ENCODE measurements at regions not wholly inside any gene's neighbourhood (a gene's known extent, or its start where the extent isn't known, plus 50 kb on each side); places are given as distances from the start of the nearest gene placed in this dataset.
"Not testable (repeated sequence)": the region's sequence is repeated elsewhere in the genome, so short reads cannot be mapped to it uniquely, and the experiment has no call there.

DNA sequence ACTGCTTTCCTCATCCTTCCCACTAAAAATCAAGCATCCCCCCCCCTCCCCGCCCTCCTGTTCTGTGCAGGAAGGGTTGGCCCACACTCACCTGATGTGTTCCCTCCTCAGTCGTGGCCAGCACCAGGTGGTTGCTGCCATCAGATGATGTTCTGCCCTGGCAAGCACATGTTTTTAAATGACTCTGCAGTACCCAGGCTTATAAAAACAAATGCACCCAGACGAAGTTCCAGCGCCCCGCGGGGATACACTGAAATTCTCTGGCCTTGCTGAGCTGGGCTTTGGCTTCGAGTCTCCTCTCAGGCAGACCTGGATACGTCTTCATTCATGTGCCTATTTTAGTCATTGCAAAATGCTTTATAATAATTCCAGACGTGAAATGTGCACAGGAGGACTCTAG is 316.3 kb downstream of the DLEU7 start:
- DNase-seq (ENCODE audit: low read depth), result no peak

DNA sequence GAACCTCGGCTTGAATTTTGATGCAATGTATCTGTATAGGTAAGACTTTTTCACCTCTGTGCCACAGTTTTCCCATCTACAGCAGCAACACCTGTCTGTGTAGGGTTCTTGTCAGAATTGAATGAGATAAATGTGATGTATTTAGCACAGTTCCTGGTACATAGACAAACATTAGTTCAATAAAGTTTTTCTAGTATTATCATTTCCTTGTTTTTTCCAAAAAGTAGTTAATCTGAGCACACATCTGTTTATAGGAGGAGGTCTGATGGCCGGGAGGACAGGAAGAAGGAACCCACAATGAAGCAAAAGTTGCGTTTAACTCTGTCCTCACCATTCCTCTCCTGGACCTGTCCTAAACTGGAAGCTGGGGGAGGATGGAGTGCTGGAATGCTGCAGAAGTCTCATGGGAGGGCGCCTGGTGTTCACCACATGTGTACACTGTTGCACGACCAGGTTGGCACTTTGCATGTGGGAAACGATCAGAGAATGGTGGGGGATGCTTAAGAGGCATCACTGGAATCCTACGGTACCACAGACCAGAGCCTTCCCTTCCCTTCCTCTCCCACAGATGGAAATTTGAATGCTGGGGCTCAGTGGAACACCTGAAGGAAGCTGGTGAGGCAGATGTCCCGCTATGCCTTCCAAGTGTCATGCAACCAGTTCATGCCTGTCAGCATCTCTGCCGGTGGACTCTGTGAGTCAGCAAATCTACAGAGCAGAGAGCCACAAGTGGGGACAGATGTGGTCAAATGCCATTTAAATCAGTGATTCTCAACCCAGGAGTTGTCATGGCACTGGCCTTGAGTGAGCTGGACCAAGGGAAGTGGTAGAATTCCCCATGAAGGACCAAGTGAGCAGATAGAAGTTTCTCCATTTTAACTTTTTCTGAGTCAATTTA is 315.6 kb downstream of the DLEU7 start:
- DNase-seq (ENCODE audit: low read depth), result no peak

DNA sequence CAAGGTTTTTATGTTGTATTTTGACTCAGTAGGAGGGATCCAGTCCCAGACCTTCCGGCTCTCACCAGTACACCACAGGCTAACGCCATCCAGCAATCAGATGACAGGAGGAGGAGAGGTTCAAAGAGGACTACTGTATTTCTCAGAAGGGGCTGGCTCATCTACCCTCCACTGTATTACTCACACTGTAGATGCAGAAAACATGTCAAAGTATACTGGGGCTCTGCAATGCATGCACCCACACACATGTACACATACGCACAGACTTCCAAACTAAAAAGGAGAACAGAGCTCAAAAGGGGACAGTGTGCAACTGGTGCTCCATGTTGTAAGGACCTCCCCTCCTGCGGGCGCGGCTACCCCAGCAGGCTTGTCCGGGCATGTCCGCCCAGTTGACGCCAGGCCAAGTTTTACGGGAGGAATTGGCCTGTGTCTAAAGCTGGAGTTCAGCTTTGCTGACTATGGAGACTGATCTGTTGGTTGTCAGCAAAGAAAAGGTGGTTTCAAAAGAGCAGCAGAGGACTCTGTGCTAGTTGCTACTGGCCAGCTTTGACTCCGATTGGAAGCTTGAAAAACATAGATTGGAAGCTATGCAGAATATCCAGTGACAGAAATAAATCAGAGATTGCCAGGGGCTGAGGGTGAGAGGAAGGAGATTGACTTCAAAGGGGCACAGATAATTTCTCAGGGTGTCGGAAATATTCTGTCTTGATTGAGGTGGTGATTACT is 314.2 kb downstream of the DLEU7 start:
- DNase-seq (ENCODE audit: low read depth), result no peak

DNA sequence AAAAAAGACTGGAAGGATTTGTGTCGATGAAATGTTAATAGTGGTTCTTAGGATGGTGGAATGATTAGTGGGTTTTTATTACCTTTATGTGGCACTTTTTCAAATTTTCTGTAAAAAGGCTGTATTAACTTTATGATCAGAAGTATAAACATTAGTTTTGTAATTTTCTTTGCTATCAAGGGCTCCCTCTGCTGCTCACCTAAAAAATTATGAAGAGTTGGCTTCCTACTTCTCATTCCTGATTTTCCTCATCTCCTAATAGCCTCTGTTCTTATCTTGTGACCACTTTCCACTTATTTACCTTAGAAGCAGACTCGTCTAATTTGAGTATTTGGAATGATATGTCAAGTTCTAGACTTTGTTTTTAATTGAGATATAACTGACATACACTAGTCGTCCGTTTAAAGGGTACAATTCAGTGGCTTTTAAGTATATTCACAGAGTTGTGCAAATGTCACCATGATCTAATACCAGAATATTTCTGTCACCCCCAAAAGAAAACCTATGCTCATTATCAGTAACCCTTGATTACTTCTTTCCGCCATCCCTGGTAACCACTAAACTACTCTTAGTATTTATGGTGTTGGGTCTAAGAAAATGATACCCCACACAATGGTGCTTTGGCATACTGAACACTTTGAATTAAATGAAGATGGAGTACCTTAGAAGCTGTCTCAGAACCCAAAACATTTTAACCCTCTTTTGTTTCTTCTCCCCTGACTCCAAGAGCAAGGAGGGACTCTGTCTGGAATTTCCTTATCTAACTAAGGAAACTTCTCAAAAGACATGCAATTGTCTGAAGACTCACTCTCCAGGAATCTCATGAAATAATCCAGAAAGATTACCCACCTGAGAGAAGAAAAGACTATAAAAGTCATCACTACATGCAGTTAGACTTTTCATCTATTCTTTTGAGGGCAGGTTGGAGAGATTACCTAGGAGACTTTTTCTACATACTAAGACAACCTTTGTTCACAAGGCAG is 311.3 kb downstream of the DLEU7 start:
- DNase-seq (ENCODE audit: low read depth), result no peak

DNA sequence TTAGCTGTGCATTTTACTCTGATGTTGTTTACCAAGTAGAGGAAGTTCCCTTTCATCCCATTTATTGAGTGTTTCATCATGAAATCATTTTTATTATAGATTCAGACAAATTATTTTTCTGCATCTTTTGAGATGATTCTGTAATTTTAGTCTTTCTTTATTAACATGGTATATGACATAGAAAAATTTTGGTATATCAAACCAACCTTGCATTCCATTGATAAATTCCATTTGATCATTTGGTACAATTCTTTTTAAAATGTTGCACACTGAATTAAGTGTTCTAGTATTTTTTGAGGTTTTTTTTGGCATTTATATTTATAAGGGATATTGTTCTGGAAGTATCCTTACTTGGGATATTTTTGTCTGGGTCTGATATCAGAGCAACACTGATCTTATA is 308.4 kb downstream of the DLEU7 start:
- DNase-seq (ENCODE audit: low read depth), result no peak

DNA sequence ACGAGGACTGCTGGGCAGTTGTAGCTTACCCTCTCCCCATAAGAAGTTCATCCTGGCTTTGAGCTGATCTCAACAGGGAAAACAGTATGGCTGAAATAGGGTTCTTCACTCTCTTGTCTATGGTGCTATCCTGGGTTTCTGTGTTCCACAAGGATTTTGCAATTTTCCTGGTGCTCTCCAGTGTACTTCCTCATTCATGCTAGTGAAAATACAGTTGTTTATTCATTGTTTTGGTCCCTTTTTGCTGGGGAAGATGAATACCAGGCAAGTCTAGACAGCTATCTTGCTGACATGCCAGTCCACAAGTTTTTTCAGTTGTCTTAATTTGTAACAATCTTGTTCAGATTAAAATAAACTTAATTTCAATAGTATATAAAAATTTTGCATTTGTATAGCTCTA is 306.5 kb downstream of the DLEU7 start:
- no peak for DNase-seq (ENCODE audit: low read depth)

DNA sequence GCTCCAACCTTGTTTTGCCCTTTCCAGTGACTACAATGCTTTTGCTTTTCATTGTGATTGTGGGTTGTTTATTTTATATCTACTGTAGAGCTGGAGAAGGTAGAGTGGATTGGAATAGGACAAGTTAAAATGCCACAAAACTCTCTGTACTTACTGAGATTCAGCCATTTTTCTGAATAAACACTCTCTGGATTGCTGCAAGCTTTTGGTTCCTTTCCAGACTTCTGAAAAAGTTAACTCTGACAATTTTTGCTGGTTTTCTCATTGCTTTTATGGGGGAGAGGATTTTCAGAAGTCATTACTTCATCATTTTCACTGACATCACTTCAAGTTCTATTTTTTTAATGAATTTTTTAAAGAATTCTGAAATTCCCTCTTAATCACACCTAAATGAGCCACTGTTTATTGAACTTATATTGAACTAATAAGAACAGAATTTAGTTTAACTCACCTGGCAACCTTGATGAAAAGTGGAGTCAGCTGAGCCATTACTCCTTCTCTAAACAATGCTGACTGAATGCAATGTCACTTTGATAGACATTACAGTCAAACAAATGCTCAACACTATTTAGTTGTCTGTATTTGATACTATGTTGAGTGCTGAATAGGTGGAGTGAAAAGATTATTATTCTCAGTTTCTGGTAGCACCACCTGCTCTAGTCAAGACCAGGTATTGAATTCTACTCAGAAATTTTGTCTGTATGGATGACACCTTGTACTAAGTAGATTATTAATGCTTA is 303.5 kb downstream of the DLEU7 start:
- no peak for DNase-seq (ENCODE audit: low read depth)

DNA sequence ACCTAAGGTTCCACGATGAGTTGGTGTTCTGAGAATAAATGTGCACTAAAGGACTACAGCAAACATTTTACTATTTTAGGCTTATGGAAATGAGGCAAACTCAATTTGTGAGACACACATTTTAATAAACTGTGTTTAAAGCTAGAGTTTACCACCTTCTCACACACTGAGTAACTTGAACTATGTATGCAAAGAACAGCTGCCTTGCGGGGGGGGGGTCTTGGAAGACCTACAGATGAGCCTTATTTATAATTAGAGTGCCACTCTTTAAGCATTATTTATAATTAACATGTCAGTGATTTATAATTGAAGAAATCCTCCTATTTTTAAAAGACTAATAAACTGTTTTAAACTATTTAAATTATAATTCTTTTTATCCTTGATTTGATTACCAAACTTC is 300.4 kb downstream of the DLEU7 start:
- DNase-seq (ENCODE audit: low read depth), result no peak

DNA sequence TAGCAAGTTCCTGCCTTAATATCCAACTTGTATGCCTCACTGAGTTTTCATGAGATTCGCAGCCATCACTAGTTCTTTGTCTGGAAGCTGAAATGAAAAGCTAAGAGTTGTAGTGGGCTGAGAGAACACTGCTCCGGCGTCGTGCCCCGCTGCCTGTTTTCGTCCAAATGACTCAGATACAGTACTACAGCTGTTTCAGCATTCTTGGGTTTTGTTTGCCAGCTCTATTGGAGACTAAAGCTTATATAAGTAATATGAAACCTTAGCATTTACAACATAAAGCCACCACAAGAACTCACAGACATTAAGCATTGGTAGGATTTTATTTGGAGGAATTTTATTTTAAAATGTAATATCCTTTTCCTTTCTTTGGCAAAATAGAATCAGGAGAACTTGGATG is 299.7 kb downstream of the DLEU7 start:
- no peak for DNase-seq (ENCODE audit: low read depth)

DNA sequence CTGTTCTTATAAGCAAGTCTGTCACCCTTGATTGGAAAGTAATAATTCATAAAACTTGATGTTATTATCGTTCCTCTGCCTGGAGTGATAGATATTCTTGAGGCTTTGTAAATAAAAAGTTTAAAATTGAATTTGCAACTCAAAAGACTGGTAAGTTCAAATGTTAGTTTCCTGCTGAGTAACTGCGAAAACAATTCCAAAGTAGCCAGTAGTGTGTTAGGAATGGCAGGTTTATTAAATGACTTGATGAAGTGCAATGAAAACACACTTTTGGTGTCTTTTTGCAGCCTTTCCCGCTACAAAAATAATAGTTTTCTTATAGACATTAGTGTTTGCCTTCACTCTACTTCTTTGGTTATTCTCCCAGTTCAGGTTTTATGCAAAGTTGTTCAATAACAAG is 299.3 kb downstream of the DLEU7 start:
- DNase-seq (ENCODE audit: low read depth), result no peak

DNA sequence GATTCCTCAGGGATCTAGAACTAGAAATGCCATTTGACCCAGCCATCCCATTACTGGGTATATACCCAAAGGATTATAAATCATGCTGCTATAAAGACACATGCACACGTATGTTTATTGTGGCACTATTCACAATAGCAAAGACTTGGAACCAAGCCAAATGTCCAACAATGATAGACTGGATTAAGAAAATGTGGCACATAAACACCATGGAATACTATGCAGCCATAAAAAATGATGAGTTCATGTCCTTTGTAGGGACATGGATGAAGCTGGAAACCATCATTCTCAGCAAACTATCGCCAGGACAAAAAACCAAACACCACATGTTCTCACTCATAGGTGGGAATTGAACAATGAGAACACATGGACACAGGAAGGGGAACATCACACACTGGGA is 296.3 kb downstream of the DLEU7 start:
- DNase-seq (ENCODE audit: low read depth), result not testable (repeated sequence)

DNA sequence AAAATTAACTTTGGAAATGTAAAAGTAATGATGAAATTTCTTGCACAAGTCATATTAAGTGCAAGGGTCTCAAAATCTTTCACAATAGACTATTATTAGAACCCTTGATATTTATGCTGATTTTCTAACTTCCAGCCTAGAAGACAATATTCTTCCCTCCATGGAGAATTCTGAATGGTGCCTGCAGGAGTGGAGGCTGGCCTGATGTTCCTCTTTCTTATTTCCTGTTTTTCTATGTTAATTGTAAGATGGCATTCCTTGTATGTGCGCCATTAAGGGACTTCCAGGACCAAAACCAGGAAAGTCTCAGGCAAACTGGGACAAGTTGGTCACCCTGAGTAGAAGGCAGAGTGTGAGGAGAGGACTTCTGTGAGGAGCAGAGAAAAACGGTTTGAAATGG is 294.9 kb downstream of the DLEU7 start:
- DNase-seq (ENCODE audit: low read depth), result no peak

DNA sequence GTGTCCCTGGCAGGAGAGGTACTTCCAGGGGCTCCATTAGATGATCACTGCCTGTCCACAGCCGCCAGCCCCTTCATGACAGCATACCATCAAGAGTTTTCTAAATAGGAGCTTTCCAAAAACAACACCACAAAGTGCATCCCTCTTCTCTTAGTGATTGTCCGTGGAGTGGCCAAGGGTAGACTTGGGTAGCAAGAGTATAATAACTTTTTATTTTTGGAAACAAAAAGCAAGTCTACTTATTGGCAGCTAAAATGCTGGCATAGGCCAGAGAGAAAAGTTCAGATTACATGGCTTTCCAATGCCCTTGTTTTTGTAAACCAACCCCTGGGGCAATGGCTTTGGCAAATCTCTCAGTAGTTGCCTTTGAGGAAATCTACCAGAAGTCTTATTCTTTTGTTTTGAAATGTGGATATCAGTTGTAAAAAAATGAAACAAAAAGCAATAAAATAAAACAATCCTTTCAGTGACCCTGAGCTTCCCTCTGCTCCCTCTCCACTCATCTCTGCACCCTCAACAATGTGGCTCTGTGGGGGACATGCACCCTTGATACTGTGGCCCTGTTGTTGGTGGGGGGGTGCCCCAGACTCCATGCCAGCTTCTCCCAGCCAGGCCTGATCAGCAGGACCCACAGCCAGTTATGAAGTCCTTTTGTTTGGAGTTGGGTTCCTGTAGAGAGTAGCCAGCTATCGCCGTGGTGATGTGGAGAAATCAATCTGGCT is 294.1 kb downstream of the DLEU7 start:
- DNase-seq (ENCODE audit: low read depth), result no peak

DNA sequence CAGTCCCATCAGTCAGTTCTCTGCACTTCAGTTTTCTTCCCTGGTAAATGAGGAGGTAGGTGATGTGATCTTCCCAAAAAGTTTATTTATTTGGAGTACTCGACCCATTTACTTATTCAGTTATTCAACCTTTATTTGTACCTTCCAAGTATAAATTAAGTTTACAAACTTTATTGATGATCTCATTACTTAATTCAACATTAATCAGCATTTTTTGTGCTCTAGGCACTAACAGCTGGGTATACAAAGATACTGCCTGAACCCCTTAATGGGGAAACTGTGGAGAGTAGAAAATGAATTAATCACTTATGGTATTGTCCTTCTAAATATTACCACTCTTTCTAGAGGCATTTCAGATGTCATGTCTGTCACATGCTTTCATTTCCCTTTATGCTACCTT is 293.3 kb downstream of the DLEU7 start:
- no peak for DNase-seq (ENCODE audit: low read depth)

DNA sequence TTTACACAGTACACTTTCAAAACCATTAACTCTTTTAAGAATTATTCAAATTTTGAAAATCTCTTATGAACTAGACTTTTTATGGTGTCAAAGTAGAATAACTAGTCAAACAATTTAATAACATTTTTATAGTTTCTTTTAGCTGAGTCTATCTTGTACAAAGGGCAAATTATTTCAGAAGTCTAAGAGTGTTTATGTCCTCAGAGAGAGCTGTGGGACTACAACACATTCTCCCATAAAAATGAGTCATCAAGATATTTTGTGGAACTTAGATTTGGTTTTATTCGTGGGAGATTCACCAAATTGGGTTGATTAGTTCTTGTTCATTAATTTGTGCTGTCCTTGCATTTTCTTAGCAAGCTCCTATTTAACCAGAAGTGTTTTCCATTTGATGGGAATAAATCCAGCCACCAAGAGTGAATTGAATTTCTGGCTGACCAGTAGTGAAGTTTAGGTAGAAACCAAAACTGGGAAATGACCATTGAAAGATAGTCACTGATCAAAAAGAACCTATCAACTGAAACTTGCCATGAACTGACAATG is 291.0 kb downstream of the DLEU7 start:
- DNase-seq (ENCODE audit: low read depth), result no peak

DNA sequence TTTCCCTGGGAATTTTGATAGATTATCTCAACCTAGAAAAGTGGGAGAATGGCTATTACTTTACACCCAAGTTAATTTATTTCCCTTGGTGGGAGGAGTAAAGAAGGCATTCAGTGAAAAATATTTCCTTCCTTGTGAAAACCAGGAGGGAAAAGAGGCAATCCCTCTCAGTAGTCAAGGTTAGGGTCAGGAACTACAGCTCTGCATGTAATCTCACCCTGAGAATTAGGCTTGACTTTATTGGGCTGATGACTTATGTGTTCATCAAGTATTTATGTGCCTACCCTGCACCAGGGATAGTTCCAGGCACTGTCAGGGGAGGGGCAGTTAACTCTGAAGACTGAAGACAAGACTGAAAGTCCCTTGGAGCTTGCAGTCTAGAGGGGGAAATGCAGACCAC is 281.8 kb downstream of the DLEU7 start:
- no peak for DNase-seq (ENCODE audit: low read depth)

DNA sequence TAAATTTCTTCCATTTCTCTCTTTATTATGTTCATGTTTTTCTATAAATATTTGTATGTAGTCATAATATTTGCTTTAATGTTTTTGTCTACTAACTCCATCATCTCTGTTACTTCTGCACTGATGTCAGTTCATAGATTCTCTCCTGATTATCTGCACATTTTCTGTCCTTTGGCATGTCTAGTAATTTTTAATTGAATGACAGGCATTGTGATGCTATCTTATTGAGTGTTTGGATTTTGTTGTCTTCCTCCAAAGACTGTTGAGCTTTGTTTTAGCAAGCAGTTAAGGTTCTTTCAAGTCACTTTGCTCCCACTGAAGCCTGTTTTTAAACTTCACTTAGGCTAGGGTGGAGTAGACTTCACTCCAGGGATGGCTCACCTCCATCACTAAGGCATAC is 276.8 kb downstream of the DLEU7 start:
- no peak for DNase-seq (ENCODE audit: low read depth)

DNA sequence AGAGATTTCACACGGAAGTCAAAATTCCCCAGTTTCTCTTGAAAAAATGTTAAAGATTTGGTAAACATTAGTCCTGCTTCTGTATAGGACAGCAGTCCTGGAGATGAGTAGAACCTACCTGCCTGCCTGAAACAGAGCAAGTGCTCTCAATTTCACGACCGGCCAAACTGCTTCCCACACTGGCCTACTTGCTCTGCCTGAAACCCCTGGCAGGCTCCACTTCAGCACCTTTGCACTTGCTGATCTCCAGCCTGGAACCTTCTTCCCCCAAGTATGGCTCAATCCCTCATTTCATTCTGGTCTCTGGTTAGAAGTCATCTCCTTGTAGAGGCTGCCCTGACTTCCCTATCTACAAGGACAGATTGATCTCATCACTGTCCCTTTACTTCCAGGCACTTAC is 271.4 kb downstream of the DLEU7 start:
- DNase-seq (ENCODE audit: low read depth), result no peak

DNA sequence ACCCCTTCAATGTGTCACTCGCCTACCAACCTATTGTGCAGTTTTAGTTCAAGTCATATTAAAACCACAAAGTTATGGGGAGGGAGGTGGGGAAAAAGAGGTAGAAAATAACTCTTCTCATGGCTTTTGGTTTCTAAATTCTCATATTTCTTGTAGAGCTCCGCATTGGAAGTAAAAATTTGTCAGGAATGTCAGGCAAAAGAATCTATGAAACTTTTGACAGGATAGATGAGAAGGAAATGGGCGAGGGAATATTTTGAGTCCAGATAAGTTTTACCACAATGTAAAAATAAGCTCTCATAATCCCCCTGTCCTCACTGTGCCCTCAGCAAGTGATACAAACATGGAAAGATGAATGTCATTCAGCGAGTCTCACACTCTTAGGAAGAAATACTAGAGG is 270.4 kb downstream of the DLEU7 start:
- no peak for DNase-seq (ENCODE audit: low read depth)

DNA sequence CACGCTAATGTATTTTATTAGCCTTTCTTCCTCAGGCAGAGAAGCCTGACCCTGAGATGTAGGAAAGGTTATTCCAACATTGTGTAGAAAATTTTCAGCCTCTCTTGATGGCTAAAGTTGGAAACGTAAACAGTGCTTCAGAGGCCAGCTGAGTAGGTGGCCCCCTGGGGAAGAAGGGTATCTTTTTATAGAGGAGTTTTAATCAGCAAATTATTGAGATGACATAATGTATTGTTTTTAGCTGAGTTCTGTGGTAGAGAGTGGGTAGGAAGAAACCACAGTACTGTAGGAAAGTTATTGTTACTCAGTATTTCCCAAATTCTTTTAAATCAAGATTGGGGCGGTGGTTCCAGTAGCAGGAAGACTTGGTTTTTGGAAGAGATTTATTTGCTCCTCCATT is 268.8 kb downstream of the DLEU7 start:
- no peak for DNase-seq (ENCODE audit: low read depth)

DNA sequence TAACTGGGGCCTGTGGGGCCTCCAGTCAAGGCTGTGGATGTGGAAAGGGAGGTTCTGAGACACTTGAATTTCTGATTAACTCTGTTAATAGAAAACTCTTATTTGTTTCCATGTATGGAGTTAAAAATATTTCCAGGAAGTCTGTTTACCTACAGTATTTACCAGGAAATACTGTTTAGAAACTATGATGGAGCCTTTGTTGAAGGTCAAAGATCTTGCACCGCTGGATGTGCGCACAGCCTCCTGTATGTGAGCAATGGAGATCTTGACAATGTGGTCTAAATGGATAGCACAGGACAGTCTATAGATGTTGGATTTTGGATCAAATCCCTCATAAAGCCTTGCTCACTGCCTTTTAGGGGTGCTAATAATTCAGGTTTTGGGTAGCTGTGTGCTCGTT is 268.4 kb downstream of the DLEU7 start:
- no peak for DNase-seq (ENCODE audit: low read depth)
